Renal cortex interstitium (tissue), 11 donors: ENCODE measurements at regions not wholly inside any gene's neighbourhood (a gene's known extent, or its start where the extent isn't known, plus 50 kb on each side); places are given as distances from the start of the nearest gene placed in this dataset.
A peak's percentile ranks its signal among the peaks of the same experiment; 100 is the strongest.

Experiments used
- DNase-seq, 11 donors: peaks; one replicate each; pipeline ENCODE4 v3.0.0-alpha.2; 2013; ENCODE audit warnings: low read depth in 9 of 11, low spot score in 4 of 11; ENCODE audit errors: extremely low read depth in 1 of 11

DNA sequence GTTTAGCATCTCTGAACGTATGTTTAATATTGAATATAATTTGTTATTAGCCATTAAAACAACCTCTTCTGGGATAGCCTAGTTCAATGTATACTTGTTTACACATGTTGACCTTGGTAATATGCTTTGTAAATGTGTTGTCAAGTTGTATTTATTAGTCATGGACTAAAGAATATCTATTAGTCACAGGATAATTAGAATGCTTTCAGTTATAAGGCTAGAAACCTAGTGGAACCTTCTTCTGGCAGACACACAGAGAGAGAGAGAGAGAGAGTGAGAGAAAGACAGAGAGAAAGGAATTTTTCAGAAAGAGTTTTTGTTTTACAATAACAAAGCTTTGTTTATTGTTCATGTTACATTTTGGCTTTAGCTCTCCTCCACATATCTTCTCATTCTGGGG is 181.1 kb upstream of the APP start:
- no peak for DNase-seq

DNA sequence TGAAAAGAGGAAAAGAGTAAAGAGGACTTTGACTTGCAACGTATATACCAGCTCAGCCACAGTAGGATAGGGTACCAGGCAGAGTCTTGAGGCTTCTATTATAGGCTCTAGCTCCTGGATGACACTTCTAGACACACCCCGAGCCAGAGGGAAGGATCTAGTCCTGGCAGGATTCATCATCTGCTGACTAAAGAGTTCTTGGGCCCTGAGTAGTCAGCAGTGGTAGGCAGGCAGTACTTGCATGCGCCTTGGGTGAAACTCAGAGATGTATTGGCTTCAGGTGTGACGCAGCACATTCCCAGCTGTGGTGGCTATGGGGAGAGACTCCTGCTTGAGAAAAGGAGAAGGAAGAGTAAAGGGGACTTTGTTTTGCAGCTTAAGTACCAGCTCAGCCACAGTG is 162.3 kb upstream of the APP start:
- DNase-seq = no peak

GRCh38 chr21:26331205-26331980 is 160.8 kb upstream of the APP start:
- no peak for DNase-seq

DNA sequence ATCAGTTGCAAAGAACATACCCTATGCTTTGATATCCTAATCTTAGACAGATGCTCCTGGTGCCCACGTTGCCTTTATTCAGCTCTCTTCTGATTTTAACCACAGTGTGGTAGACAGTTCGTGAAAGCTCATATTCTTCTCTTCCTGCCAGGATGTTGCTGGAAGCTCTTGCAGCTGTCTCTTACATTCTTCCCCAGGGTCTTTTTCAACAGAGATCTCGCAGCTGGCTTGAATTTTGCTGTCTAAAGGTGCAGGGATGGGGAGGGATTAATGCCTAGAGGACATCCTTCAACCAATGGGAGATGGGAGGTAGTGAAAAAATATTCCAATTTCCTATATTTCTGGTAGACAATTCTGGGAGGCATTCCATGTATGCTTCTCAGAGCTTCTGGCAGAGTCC is 150.0 kb upstream of the APP start:
- no peak for DNase-seq

DNA sequence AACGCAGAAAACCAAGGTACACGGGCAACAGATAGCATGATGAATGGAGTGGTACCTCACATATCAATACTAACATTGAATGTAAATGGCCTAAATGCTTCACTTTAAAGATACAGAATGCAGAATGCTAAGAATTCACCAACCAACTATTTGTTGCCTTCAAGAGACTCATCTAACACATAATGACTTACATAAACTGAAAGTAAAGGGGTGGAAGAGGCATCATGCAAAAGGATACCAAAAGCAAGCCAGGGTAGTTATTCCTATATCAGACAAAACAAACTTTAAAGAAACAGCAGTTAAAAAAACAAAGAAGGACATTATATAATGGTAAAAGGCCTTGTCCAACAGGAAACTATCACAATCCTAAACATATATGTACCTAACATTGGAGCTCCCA is 137.1 kb upstream of the APP start:
- no peak for DNase-seq

GRCh38 chr21:26297851-26298250 is 127.3 kb upstream of the APP start:
- DNase-seq = no peak

DNA sequence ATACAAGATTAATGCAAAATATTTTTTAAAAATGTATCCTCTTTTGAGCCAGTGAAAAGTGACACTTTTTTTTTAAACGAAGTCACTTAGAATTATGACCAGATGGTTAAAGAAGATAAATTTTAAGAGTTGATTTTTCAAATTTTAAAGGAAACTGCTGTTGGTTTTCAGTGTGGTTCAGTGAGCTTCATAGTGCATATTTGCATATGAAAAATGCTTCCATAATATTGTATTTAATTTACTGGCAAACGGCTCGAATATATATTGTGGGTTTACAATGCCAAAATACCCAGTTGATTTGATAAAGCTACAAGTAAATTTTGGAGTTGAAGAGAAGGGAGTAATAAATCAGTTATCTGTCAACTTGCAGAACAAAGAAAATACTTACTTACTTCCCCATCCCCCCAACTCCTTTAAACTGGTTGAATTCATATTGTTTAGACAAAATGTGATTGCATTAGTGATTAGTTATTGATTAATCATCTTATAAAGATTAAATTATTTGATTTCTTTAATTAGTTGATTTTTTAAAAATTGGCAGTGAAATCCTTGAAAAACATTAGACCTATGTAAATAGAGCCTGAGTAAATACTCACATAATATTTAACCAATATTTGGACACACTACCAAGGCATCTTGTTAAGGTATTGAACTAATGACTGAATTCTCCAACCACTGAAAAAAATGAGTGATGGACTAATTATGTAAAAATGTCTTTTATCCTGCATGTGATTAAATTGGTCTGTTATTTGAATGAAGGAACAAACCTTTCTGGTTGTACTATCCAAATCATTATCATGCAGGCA is 122.8 kb upstream of the APP start:
- DNase-seq = no peak

DNA sequence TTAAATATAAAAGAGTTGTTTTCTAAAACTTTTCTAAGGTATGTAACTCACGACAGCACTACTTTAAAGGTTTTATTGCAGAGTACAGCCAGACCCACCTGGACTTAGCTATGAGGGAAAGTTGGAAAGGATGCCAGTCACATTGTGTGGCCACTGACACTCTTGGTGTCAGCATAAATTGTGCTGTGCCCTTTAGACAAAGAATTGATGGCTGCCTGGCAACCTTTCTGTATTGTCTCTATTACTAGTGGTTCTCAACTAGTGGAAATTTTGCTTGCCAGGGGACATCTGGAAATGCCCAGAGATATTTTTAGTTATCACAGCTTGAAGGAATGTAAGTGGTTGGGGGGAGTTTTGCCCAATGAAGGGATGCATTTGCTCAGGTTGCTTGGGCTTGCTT is 117.5 kb upstream of the APP start:
- DNase-seq = no peak

DNA sequence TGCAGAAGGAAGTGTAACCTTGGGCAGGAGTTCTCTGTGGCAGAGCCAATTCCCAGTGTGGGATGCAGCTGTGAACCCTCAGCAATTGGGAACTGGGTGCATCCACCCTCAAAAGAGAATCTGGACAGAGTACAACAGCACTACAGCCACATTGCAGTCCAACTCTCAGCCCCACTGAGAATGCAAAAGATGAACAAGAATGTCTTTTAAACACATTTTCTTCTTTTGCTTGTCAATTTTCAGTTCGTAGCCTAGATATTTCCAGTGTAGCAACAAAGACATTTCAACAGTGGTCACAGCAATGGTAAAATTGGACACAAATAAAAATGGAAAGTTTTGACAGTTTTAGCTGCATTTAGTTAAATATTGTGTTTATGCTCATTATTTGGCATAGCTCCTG is 114.0 kb upstream of the APP start:
- DNase-seq = no peak

GRCh38 chr21:26282058-26282457 is 111.5 kb upstream of the APP start:
- DNase-seq = no peak

- DNase-seq = no peak
These were observed 110.9 kb upstream of the APP start for GRCh38 chr21:26281506-26281905.

- DNase-seq = peak in 7 of 11 donors; percentile 7 to 24 (median 13)
These were observed 110.2 kb upstream of the APP start for GRCh38 chr21:26280775-26281174.

DNA sequence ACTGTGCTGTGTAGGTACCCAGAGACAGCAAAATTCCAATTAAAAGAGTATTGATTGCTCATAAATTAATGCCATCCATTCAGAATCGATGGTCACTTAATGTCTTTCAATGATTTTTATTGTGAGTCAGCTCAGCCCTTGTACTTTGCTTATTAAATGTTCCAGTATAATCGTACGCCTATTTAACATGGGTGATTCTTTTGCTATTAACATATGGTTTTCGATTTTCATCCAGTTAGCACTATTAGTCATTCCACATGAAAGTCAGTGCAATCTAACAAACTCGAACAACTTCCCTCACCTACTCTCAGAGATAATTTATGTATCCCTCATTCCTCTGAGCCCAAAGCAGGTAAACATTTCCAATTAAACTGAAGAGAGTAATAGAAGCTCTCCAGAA is 109.6 kb upstream of the APP start:
- DNase-seq = no peak

GRCh38 chr21:26275801-26276200 is 105.2 kb upstream of the APP start:
- no peak for DNase-seq

- no peak for DNase-seq
These were observed 103.2 kb upstream of the APP start for GRCh38 chr21:26273686-26274313.

GRCh38 chr21:26267389-26267788 is 96.8 kb upstream of the APP start:
- DNase-seq = no peak

DNA sequence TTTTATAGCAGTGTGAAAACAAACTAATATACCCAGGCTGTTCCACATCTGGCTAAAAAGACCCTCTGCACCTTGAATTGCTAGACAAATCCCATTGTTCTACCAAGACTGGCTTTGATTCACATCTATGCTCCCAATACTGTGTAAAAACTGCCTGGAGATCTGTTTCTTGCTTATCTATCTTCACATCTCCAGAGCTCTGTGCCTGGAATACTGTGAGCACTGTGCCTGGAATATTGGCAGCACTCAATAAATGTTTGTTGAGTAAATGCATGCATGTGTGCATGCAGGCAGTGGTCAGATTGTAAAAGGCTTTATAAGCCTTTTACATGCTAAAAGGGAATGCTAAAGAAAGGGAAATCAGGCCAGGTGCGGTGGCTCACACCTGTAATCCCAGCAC is 75.5 kb upstream of the APP start:
- no peak for DNase-seq

- no peak for DNase-seq
These were observed 74.9 kb upstream of the APP start for GRCh38 chr21:26245428-26245827.

- DNase-seq = no peak
These were observed 68.1 kb upstream of the APP start for GRCh38 chr21:26238646-26239045.

DNA sequence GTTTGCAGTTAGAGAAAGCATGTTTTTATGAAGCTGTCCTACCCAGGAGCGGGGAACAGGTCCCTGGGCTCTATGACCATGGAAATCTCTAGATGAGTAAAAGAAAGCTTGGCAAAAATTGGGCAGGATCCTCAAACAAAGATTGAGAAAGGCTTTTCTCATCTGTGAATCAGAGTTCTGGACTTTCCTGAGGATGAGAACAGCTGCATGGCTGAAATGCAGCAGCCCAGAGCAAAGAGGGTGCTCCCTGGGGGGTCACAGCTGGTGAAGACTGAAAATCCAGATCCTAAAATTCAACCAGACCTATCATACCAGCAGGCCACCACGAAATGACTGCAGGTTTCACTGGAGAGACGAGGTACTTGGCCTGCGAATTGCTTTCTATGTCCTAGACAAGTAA is 65.7 kb upstream of the APP start:
- DNase-seq = no peak
